Type B pancreatic cell (in vitro differentiated cells): ENCODE measurements at regions not wholly inside any gene's neighbourhood (a gene's known extent, or its start where the extent isn't known, plus 50 kb on each side); places are given as distances from the start of the nearest gene placed in this dataset.
A peak's percentile ranks its signal among the peaks of the same experiment; 100 is the strongest.

Experiments
- DNase-seq: peaks from one replicate; pipeline ENCODE4 v3.0.0; 2021; ENCODE audit warnings: mixed read lengths; ENCODE audit not compliant: unreplicated experiment; ENCODE audit errors: extremely low spot score
- H3K27ac Mint-ChIP-seq: 2 replicates; pipeline ENCODE4 v1.8.0; 2021; ENCODE audit warnings: mild to moderate bottlenecking, mixed read lengths
- H3K27me3 Mint-ChIP-seq: 2 replicates; pipeline ENCODE4 v1.8.0; 2021; ENCODE audit warnings: mixed read lengths
- H3K36me3 Mint-ChIP-seq: 2 replicates; pipeline ENCODE4 v1.8.0; 2021; ENCODE audit warnings: mixed read lengths
- H3K4me1 Mint-ChIP-seq: one replicate; pipeline ENCODE4 v1.8.0; 2021; ENCODE audit warnings: mixed read lengths; ENCODE audit not compliant: unreplicated experiment
- H3K4me3 Mint-ChIP-seq: 2 replicates; pipeline ENCODE4 v1.8.0; 2021; ENCODE audit warnings: mild to moderate bottlenecking, mixed read lengths
- H3K9me3 Mint-ChIP-seq: 2 replicates; pipeline ENCODE4 v1.8.0; 2021; ENCODE audit warnings: mixed read lengths
- TF ChIP-seq, protein P1 (sequence below): fragments of 200-600 bp; sonication (generic); conservative IDR thresholded peaks from 2 replicates; pipeline ENCODE4 v1.5.0; 2021; ENCODE audit warnings: antibody characterized with exemption, mild to moderate bottlenecking

DNA sequence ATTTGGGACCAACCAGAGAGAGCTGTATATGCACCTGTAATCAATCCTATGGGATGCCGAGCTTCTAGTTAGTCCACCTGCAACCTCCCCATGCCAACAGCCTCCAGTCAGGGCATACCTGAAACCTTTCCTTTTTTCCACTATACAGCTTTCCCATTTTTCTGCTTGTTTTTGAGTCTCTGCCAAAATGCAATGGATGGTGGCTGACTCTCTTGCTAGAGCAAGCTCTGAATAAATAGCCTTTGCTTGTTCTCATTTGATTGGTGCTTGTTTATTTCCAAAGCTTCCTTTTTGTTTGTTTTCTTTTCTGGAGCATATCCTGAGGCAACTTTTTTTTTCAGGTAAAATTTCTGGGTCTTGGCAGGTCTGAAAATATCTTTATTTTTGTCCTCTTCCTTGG, 58.0 kb upstream of the PLET1 start:
- no peaks in the 10 kb centered on the region for H3K9me3 Mint-ChIP-seq
- no peaks in the 10 kb centered on the region for H3K36me3 Mint-ChIP-seq
- no peak for DNase-seq
- peaks cover 15% of the 10 kb centered on the region for H3K27me3 Mint-ChIP-seq
- peaks cover 17% of the 10 kb centered on the region for H3K4me1 Mint-ChIP-seq
- H3K4me3 Mint-ChIP-seq, result no peak overlapping the region
- TF ChIP-seq, protein P1, sequence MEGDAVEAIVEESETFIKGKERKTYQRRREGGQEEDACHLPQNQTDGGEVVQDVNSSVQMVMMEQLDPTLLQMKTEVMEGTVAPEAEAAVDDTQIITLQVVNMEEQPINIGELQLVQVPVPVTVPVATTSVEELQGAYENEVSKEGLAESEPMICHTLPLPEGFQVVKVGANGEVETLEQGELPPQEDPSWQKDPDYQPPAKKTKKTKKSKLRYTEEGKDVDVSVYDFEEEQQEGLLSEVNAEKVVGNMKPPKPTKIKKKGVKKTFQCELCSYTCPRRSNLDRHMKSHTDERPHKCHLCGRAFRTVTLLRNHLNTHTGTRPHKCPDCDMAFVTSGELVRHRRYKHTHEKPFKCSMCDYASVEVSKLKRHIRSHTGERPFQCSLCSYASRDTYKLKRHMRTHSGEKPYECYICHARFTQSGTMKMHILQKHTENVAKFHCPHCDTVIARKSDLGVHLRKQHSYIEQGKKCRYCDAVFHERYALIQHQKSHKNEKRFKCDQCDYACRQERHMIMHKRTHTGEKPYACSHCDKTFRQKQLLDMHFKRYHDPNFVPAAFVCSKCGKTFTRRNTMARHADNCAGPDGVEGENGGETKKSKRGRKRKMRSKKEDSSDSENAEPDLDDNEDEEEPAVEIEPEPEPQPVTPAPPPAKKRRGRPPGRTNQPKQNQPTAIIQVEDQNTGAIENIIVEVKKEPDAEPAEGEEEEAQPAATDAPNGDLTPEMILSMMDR, result no peak
- H3K27ac Mint-ChIP-seq, result no peak overlapping the region

DNA sequence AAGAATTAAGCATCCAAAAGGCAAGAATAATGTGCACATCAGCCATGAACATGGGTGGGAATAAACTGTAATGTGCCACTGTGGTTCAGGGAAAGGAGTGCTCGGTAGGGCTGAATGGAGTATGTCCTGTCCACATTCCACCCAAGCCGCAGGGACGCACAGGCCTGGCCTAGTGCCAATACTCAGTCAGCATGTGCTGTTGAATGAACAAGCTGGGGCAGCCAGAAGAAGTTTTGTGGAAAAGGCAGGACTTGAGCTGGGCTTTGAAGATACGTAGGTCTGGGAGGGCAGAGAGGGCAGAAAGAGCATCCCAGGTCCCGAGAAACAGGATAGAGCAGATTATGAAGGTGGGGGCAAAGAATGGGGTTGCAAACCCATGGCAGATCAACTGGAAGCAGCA, 60.0 kb upstream of the PLET1 start:
- no peaks in the 10 kb centered on the region for H3K36me3 Mint-ChIP-seq
- no peak for DNase-seq
- peaks cover 17% of the 10 kb centered on the region for H3K4me1 Mint-ChIP-seq
- H3K27me3 Mint-ChIP-seq, result peaks cover 9% of the 10 kb centered on the region
- H3K27ac Mint-ChIP-seq, result peak overlapping the region; percentile 37
- no peak overlapping the region for H3K4me3 Mint-ChIP-seq
- H3K9me3 Mint-ChIP-seq, result no peaks in the 10 kb centered on the region
- TF ChIP-seq, protein P1, result no peak

DNA sequence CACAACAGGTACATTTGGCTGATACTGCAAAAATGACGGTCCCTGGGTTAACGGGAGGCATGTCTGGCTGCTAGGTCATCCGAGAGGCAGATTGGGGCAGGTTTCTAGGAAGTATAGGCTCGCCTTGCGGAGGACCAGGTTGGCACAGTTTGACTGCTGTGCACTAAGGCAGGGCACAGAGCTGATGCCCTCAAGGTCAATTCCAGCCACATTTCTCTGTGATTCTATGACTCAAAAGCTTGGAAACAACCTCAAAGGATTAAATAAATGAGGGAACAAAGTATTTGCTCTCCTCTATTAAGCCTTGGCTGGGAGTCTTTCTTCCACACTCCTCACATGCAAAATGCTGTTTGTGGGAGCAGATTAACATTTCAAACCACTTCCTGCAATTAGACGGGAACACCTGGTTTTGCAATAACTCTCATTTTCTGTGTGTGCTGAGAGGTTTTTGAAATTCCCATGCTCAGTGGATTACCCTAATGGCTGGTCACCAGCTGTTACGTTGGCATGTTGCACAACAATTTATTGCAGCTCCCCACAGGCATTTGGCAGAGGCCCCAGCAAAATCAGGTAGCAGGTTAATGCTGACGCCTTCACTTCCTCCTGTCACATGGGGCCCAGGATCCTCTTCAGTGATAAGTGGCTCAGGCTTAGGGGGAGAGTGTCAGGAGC, 61.0 kb upstream of the PLET1 start:
- H3K4me1 Mint-ChIP-seq, result peaks cover 17% of the 10 kb centered on the region
- H3K27ac Mint-ChIP-seq, result peak overlapping the region; percentile 39

DNA sequence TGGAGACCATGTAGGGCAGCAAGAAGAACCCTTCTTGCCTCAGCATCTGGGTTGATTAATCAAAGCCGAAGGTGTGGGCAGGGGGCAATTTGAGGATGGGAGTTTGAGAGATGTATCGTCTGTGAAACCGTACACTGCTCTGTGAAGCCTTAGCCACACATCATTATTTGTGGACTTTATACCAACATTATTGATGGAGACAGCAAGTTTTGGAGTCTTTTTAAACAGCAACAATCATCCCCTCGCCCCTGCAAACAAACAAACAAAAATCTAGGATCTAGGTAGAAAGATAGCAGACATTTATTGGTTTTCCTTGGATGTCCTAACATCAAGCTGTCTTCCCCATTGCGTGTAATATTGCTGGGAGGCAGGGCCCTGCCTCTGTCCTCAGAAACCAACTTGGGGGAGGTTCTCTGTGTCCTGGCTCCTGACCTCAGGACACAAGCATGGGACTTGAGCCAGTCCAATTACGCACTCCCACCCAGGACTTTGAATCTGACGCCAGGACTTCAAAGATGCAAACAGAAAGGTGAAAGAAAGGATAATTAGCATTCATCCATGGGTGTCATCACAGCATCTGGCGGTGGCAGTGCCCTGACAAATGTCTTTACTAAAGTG, 61.6 kb upstream of the PLET1 start:
- Mint-ChIP-seq H3K36me3 (no peaks in the 10 kb centered on the region), H3K4me1 (peaks cover 17% of the 10 kb centered on the region), H3K9me3 (no peaks in the 10 kb centered on the region), H3K27me3 (peaks cover 14% of the 10 kb centered on the region), H3K4me3 (no peak overlapping the region), H3K27ac (peak overlapping the region; percentile 39)
- TF ChIP-seq, protein P1, result no peak
- no peak for DNase-seq

More for the DNA sequence above, 61.0 kb upstream of the PLET1 start:
- no peak for DNase-seq
- no peaks in the 10 kb centered on the region for H3K36me3 Mint-ChIP-seq
- H3K27me3 Mint-ChIP-seq, result peaks cover 10% of the 10 kb centered on the region
- no peaks in the 10 kb centered on the region for H3K9me3 Mint-ChIP-seq
- TF ChIP-seq, protein P1, result no peak
- no peak overlapping the region for H3K4me3 Mint-ChIP-seq

DNA sequence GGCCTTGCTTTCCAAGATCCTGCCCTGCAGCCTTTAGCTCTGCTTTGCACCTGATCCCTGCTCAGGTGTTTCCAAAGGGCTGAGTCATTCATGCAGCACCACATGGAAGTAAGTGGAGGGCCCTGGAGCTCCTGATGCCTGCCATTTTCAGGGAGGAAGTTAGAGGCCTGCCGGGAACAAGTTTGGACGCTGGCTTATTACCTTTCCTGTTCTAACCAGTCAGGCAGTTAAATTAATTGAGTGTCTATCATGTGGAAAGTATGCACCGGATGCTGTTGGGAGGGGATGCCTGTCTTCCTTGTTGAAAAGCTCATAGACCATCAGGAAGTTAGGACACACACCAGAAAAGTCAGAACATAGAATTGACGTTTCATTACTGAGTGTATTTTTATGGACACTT, 73.7 kb upstream of the PLET1 start:
- TF ChIP-seq, protein P1, result no peak
- no peaks in the 10 kb centered on the region for H3K9me3 Mint-ChIP-seq
- peak overlapping the region; percentile 53 for H3K27ac Mint-ChIP-seq
- no peak overlapping the region for H3K4me3 Mint-ChIP-seq
- peaks cover 16% of the 10 kb centered on the region for H3K27me3 Mint-ChIP-seq
- no peak for DNase-seq
- H3K36me3 Mint-ChIP-seq, result peaks cover 5% of the 10 kb centered on the region
- no peaks in the 10 kb centered on the region for H3K4me1 Mint-ChIP-seq
